IMR-90 (cell line): ENCODE measurements at regions not wholly inside any gene's neighbourhood (a gene's known extent, or its start where the extent isn't known, plus 50 kb on each side); places are given as distances from the start of the nearest gene placed in this dataset.

Experiments
- ATAC-seq: fragments of 200-7000 bp; cut with Tn5 transposase; 2 replicates; pipeline ENCODE4 v1.9.1; 2020; ENCODE audit warnings: low read depth, mild to moderate bottlenecking, moderate library complexity
- BruUV-seq: library from RNA; stranded (reverse); fragments of 400-500 nt; replicated peaks from 2 replicates; lab custom pipeline; 2021; lab: Mats Ljungman, UMichigan
- CTCF ChIA-PET: fragments of 300-600 bp; formaldehyde crosslinking; extraction: SDS; loops from one replicate; lab custom pipeline; 2021; ENCODE audit warnings: antibody characterized with exemption; lab: Yijun Ruan, JAX
- POLR2A ChIA-PET: fragments of 300-600 bp; sonication (Branson Sonifier 250); formaldehyde crosslinking; loops from one replicate; lab custom pipeline; 2022; ENCODE audit warnings: antibody characterized with exemption; ENCODE audit not compliant: unreplicated experiment; lab: Charles Lee
- DNase-seq: peaks from one replicate; pipeline ENCODE4 v3.0.0; 2013
- H2AFZ ChIP-seq: replicated peaks from 2 replicates; pipeline ENCODE3; 2013; ENCODE audit warnings: low read length, mild to moderate bottlenecking; ENCODE audit not compliant: poor library complexity
- H2AK5ac ChIP-seq: 2 replicates; pipeline ENCODE4 v1.6.1; 2013; ENCODE audit warnings: low read depth, low read length, inconsistent platforms
- H2AK9ac ChIP-seq: replicated peaks from 2 replicates; pipeline ENCODE3; 2013; ENCODE audit warnings: mild to moderate bottlenecking, low read depth, low read length, moderate library complexity; ENCODE audit not compliant: poor library complexity
- H2BK120ac ChIP-seq: 2 replicates; pipeline ENCODE4 v1.6.1; 2013; ENCODE audit warnings: low read depth, low read length, inconsistent platforms
- H2BK15ac ChIP-seq: 3 replicates; pipeline ENCODE4 v1.6.1; 2013; ENCODE audit warnings: low read depth, low read length, inconsistent platforms
- H2BK20ac ChIP-seq: 2 replicates; pipeline ENCODE4 v1.6.1; 2013; ENCODE audit warnings: low read depth, mild to moderate bottlenecking, inconsistent platforms, low read length, moderate library complexity
- H2BK5ac ChIP-seq: 2 replicates; pipeline ENCODE4 v1.6.1; 2013; ENCODE audit warnings: mild to moderate bottlenecking, low read depth, low read length, inconsistent platforms; ENCODE audit not compliant: poor library complexity, severe bottlenecking
- H3K14ac ChIP-seq: replicated peaks from 2 replicates; pipeline ENCODE4 v1.6.1; 2013; ENCODE audit warnings: low read depth, low read length, inconsistent platforms
- H3K18ac ChIP-seq: 2 replicates; pipeline ENCODE4 v1.6.1; 2013; ENCODE audit warnings: low read depth, low read length, control low read depth
- H3K23ac ChIP-seq: 2 replicates; pipeline ENCODE4 v1.6.1; 2013; ENCODE audit warnings: low read depth, low read length, inconsistent platforms
- H3K27ac ChIP-seq: 2 replicates; pipeline ENCODE4 v1.5.1; 2013; ENCODE audit warnings: mild to moderate bottlenecking, control low read depth, low read length; ENCODE audit not compliant: insufficient read depth
- H3K27me3 ChIP-seq: 2 replicates; pipeline ENCODE4 v1.6.1; 2013; ENCODE audit warnings: low read length; ENCODE audit not compliant: control insufficient read depth, insufficient read depth
- H3K36me3 ChIP-seq: 2 replicates; pipeline ENCODE4 v1.6.1; 2013; ENCODE audit warnings: low read length, mixed read lengths; ENCODE audit not compliant: control insufficient read depth, insufficient read depth
- H3K4ac ChIP-seq: 2 replicates; pipeline ENCODE4 v1.6.1; 2013; ENCODE audit warnings: low read depth, low read length, inconsistent platforms
- H3K4me1 ChIP-seq: 2 replicates; pipeline ENCODE4 v1.6.1; 2013; ENCODE audit warnings: low read length, mixed read lengths; ENCODE audit not compliant: control insufficient read depth, insufficient read depth
- H3K4me2 ChIP-seq: 2 replicates; pipeline ENCODE4 v1.6.1; 2013; ENCODE audit warnings: low read depth, mild to moderate bottlenecking, control low read depth, low read length, moderate library complexity
- H3K4me3 ChIP-seq: 2 replicates; pipeline ENCODE4 v1.5.1; 2013; ENCODE audit warnings: low read depth, mild to moderate bottlenecking, control low read depth, low read length, moderate library complexity; ENCODE audit not compliant: insufficient read depth
- H3K56ac ChIP-seq: 2 replicates; pipeline ENCODE4 v1.6.1; 2013; ENCODE audit warnings: low read length, inconsistent platforms; ENCODE audit not compliant: insufficient read depth; ENCODE audit errors: extremely low read depth
- H3K79me1 ChIP-seq, 2 experiments: 2 replicates each; pipeline ENCODE4 v1.6.1; 2013; ENCODE audit warnings: low read length in 2 of 2, inconsistent platforms in 1 of 2, low read depth in 1 of 2
- H3K9ac ChIP-seq: 2 replicates; pipeline ENCODE4 v1.6.1; 2013; ENCODE audit warnings: low read depth, low read length, control low read depth
- H3K9me1 ChIP-seq: 2 replicates; pipeline ENCODE4 v1.6.1; 2013; ENCODE audit warnings: low read length, inconsistent platforms; ENCODE audit not compliant: insufficient read depth
- H3K9me3 ChIP-seq: 2 replicates; pipeline ENCODE4 v1.6.1; 2013; ENCODE audit warnings: low read length; ENCODE audit not compliant: control insufficient read depth, insufficient read depth
- H4K20me1 ChIP-seq: 2 replicates; pipeline ENCODE4 v1.6.1; 2013; ENCODE audit warnings: low read length, inconsistent platforms; ENCODE audit not compliant: insufficient read depth
- H4K5ac ChIP-seq: 2 replicates; pipeline ENCODE4 v1.6.1; 2013; ENCODE audit warnings: mild to moderate bottlenecking, low read depth, low read length, control low read depth
- H4K8ac ChIP-seq, 2 experiments: 2 replicates each; pipeline ENCODE4 v1.6.1; 2013; ENCODE audit warnings: low read depth in 2 of 2, low read length in 2 of 2, control low read depth in 1 of 2, inconsistent platforms in 1 of 2
- H4K91ac ChIP-seq: 2 replicates; pipeline ENCODE4 v1.6.1; 2013; ENCODE audit warnings: low read depth, low read length, inconsistent platforms; ENCODE audit not compliant: insufficient read depth
- BHLHE40 ChIP-seq: fragments of 150-350 bp; IDR thresholded peaks from 2 replicates; pipeline ENCODE4 v1.6.1; 2016; ENCODE audit warnings: mild to moderate bottlenecking, low read depth, low read length
- CEBPB ChIP-seq: IDR thresholded peaks from 2 replicates; pipeline ENCODE4 v1.6.1; 2012; ENCODE audit warnings: low read depth, low read length, improper control_type of control experiment
- CHD1 ChIP-seq: IDR thresholded peaks from 2 replicates; pipeline ENCODE4 v1.6.1; 2012; ENCODE audit warnings: low read depth, low read length, improper control_type of control experiment
- FOS ChIP-seq: fragments of 150-350 bp; IDR thresholded peaks from 2 replicates; pipeline ENCODE4 v1.6.1; 2016; ENCODE audit warnings: low read depth, low read length
- MAFK ChIP-seq: IDR thresholded peaks from 2 replicates; pipeline ENCODE4 v1.6.1; 2012; ENCODE audit warnings: low read depth, low read length, improper control_type of control experiment
- MAZ ChIP-seq: IDR thresholded peaks from 2 replicates; pipeline ENCODE4 v1.6.1; 2012; ENCODE audit warnings: low read depth, mild to moderate bottlenecking, low read length, improper control_type of control experiment, moderate library complexity, borderline replicate concordance
- MXI1 ChIP-seq: IDR thresholded peaks from 2 replicates; pipeline ENCODE4 v1.6.1; 2012; ENCODE audit warnings: low read depth, mild to moderate bottlenecking, low read length, moderate library complexity, borderline replicate concordance
- NFE2L2 ChIP-seq: fragments of 150-350 bp; IDR thresholded peaks from 2 replicates; pipeline ENCODE4 v1.6.1; 2016; ENCODE audit warnings: low read depth, mild to moderate bottlenecking, low read length
- POLR2A ChIP-seq: IDR thresholded peaks from 2 replicates; pipeline ENCODE4 v1.6.1; 2012; ENCODE audit warnings: mild to moderate bottlenecking, low read depth, low read length
- RAD21 ChIP-seq: IDR thresholded peaks from 2 replicates; pipeline ENCODE4 v1.6.1; 2012; ENCODE audit warnings: low read length, improper control_type of control experiment
- RCOR1 ChIP-seq: IDR thresholded peaks from 2 replicates; pipeline ENCODE4 v1.6.1; 2012; ENCODE audit warnings: mild to moderate bottlenecking, low read length, improper control_type of control experiment; ENCODE audit not compliant: insufficient replicate concordance
- RFX5 ChIP-seq: IDR thresholded peaks from 2 replicates; pipeline ENCODE4 v1.8.0; 2012; ENCODE audit warnings: low read depth, mild to moderate bottlenecking, low read length, moderate library complexity
- SMC3 ChIP-seq: fragments of 150-350 bp; IDR thresholded peaks from 2 replicates; pipeline ENCODE4 v1.6.1; 2016; ENCODE audit warnings: low read depth, mild to moderate bottlenecking, antibody characterized with exemption, low read length, moderate library complexity
- USF2 ChIP-seq: fragments of 150-350 bp; IDR thresholded peaks from 2 replicates; pipeline ENCODE4 v1.6.1; 2017; ENCODE audit warnings: mild to moderate bottlenecking, antibody characterized with exemption, low read length, low read depth
- WGBS, 2 experiments: methylation state at CpG; one replicate each; pipeline versions ENCODE4 v1.1.5 to v1.1.7; 2013; ENCODE audit warnings: missing lambda C conversion rate in 2 of 2; ENCODE audit not compliant: insufficient read length in 1 of 2; ENCODE audit errors: extremely low coverage in 2 of 2; 5-methylcytosine and 5-hydroxymethylcytosine counted together
- dilution Hi-C: fragments of 300-500 bp; cut with HindIII; formaldehyde crosslinking; loops from one replicate; pipeline ENCODE4 v1.14.3; 2018; ENCODE audit warnings: low sequenced_read_pairs; ENCODE audit not compliant: unreplicated experiment
- in situ Hi-C: fragments of 300-500 bp; cut with MboI; formaldehyde crosslinking; loops from 3 replicates; pipeline ENCODE4 v1.14.3; 2019; ENCODE audit warnings: low sequenced_read_pairs, inconsistent platforms, mixed read lengths
- intact Hi-C: fragments of 100-400 bp; cut with micrococcal nuclease; formaldehyde crosslinking; loops from 2 replicates; pipeline ENCODE4 v1.10.0; 2022
- TF ChIP-seq, protein P1 (sequence below): fragments of 150-350 bp; IDR thresholded peaks from 2 replicates; pipeline ENCODE4 v1.6.1; 2016; ENCODE audit warnings: low read depth, mild to moderate bottlenecking, low read length, moderate library complexity, borderline replicate concordance
- TF ChIP-seq, protein P2 (sequence below): conservative IDR thresholded peaks from 2 replicates; pipeline ENCODE4 v1.5.1; 2012; ENCODE audit warnings: mild to moderate bottlenecking, low read depth, low read length, improper control_type of control experiment

DNA sequence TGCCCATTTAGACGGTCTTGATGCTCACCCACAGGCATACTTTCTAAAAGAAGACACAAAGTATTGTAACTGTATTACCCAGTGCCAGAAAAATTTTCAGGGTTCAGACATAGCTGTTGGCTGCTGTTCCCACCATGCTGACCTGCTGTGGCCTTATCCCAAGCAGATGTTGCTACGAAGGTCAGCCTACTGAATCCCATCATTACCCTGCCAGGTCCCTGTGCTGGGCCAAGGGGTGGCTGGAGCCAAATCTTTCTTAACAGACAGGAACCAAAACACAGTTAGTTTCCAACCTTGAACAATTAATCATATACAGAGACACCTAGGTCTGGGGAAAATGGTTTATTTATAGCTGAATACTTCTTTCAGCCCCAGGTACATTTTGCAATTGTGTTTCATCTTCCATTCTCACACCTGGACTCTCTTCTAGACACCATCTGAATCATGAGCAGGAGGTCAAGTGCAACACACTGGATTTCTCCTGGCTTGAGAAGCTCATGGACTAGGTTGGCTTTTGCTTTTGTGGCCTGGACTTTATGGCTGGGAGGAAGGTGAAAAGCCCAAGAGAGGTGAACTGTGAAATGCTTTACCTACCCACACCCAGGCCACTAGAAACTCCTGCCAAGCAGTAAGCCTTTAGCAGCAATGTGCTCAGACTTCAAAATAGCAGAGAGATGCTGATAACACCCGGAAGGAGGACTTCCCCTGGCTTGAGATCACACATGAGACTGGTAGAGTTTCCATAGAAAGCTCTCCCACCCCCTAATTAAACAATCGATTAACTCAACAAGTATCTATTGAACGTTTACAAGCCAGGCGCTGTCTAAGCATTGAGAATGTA lies 150.1 kb downstream of the SUDS3 start:
- TF ChIP-seq RFX5, result no peak
- TF ChIP-seq FOS, result no peak
- TF ChIP-seq, protein P1, sequence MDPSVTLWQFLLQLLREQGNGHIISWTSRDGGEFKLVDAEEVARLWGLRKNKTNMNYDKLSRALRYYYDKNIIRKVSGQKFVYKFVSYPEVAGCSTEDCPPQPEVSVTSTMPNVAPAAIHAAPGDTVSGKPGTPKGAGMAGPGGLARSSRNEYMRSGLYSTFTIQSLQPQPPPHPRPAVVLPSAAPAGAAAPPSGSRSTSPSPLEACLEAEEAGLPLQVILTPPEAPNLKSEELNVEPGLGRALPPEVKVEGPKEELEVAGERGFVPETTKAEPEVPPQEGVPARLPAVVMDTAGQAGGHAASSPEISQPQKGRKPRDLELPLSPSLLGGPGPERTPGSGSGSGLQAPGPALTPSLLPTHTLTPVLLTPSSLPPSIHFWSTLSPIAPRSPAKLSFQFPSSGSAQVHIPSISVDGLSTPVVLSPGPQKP, result no peak
- no peak for TF ChIP-seq MAZ
- TF ChIP-seq CEBPB, result no peak
- TF ChIP-seq RAD21, result no peak
- no peak for TF ChIP-seq NFE2L2
- TF ChIP-seq CHD1, result no peak
- TF ChIP-seq USF2, result no peak
- TF ChIP-seq MAFK, result no peak
- TF ChIP-seq MXI1, result no peak
- no peak for TF ChIP-seq POLR2A
- TF ChIP-seq BHLHE40, result no peak
- TF ChIP-seq SMC3, result no peak
- TF ChIP-seq, protein P2, sequence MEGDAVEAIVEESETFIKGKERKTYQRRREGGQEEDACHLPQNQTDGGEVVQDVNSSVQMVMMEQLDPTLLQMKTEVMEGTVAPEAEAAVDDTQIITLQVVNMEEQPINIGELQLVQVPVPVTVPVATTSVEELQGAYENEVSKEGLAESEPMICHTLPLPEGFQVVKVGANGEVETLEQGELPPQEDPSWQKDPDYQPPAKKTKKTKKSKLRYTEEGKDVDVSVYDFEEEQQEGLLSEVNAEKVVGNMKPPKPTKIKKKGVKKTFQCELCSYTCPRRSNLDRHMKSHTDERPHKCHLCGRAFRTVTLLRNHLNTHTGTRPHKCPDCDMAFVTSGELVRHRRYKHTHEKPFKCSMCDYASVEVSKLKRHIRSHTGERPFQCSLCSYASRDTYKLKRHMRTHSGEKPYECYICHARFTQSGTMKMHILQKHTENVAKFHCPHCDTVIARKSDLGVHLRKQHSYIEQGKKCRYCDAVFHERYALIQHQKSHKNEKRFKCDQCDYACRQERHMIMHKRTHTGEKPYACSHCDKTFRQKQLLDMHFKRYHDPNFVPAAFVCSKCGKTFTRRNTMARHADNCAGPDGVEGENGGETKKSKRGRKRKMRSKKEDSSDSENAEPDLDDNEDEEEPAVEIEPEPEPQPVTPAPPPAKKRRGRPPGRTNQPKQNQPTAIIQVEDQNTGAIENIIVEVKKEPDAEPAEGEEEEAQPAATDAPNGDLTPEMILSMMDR, result no peak
- TF ChIP-seq RCOR1, result no peak
- no peak for ATAC-seq
- Histone ChIP-seq H4K5ac (no peak overlapping the region), H2BK15ac (no peak overlapping the region), H3K27me3 (no peaks in the 10 kb centered on the region), H4K91ac (no peak overlapping the region), H3K9ac (no peak overlapping the region), H3K79me1 (no peaks in the 10 kb centered on the region), H2AK9ac (no peak overlapping the region), H3K4me3 (no peak overlapping the region), H2BK120ac (no peak overlapping the region), H3K4me1 (no peaks in the 10 kb centered on the region), H3K18ac (no peak overlapping the region), H2BK5ac (no peak overlapping the region), H4K20me1 (no peaks in the 10 kb centered on the region), H3K9me1 (no peaks in the 10 kb centered on the region), H2AK5ac (no peak overlapping the region), H3K4me2 (no peak overlapping the region), H4K8ac (no peak overlapping the region), H3K36me3 (no peaks in the 10 kb centered on the region), H3K56ac (no peak overlapping the region), H2BK20ac (no peak overlapping the region), H3K4ac (no peak overlapping the region), H3K23ac (no peak overlapping the region), H3K27ac (no peak overlapping the region), H3K9me3 (peaks cover 24% of the 10 kb centered on the region; the same call in 1 of the 2 replicates), H2AFZ (no peak overlapping the region), H3K14ac (no peak overlapping the region)
- no peak for DNase-seq
- dilution Hi-C loops, result no loop called here
- POLR2A ChIA-PET, result no interaction called here
- intact Hi-C loops, result no loop called here
- CTCF ChIA-PET, result no interaction called here
- BruUV-seq, result no TSS peak
- in situ Hi-C loops, result no loop called here
- WGBS, 2 experiments, result no CpG with 5 or more reads among the region's 6 CpGs
